NOMO-1 treated with DMSO at 0.1 percent for 48 hours (cell line): ENCODE measurements at regions not wholly inside any gene's neighbourhood (a gene's known extent, or its start where the extent isn't known, plus 50 kb on each side); places are given as distances from the start of the nearest gene placed in this dataset.
"Not testable (repeated sequence)": the region's sequence is repeated elsewhere in the genome, so short reads cannot be mapped to it uniquely, and the experiment has no call there.

ENCODE experiments used
- DNase-seq: peaks from one replicate; lab custom pipeline; 2025; ENCODE audit not compliant: unreplicated experiment; lab: John Stamatoyannopoulos, UW

GRCh38 chr18:5830902-5831301 is 64.4 kb downstream of the TMEM200C start:
- not testable (repeated sequence) for DNase-seq

DNA sequence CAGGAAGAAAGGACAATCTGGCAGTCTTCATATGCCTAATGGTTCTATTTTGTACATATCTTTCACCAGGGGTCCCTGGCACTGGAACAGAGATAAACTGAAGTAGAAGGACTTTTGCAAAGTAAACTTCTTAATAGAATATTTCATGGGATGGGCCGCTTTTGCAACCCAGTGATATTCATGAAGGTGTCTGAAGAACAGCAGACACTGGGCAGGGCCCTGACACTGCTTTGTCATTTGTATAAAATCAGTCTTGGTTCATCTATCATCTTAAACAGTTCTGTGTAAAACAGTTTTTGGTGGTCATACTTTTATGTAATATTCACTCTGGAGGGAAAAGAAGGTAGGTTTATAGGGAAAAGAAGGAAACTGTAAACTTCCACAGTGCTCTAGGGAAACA is 66.4 kb downstream of the TMEM200C start:
- DNase-seq = no peak

- no peak for DNase-seq
Observed at GRCh38 chr18:5825663-5826062, 69.7 kb downstream of the TMEM200C start.

GRCh38 chr18:5824370-5824984 is 70.8 kb downstream of the TMEM200C start:
- no peak for DNase-seq

- DNase-seq = peak; percentile 84
Observed at GRCh38 chr18:5817816-5818215, 77.5 kb downstream of the TMEM200C start.

GRCh38 chr18:5806860-5807259 is 88.5 kb downstream of the TMEM200C start:
- DNase-seq = no peak

GRCh38 chr18:5787936-5788335 is 107.4 kb downstream of the TMEM200C start:
- DNase-seq = no peak

DNA sequence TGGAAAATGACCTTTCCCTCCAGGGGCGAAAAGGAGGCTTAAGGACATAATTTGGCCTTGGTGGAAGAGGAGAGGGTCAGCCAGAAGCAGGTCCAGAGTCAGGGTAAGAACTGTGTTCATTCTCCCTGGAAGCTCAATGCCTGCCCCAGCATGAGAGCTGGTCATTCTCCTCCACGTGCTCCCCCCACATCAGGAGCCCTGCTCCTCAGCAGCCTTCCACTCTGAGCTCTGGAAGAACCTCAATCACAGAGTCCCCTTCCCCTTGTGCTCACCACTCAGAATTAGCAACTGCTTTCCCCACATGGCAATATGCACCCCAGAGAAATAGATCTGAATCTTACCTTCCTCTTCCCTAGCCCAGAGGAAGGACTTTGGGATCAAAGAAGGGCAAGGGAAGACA is 115.4 kb downstream of the TMEM200C start:
- DNase-seq = no peak

GRCh38 chr18:5772306-5773105 is 122.8 kb downstream of the TMEM200C start:
- DNase-seq = no peak

DNA sequence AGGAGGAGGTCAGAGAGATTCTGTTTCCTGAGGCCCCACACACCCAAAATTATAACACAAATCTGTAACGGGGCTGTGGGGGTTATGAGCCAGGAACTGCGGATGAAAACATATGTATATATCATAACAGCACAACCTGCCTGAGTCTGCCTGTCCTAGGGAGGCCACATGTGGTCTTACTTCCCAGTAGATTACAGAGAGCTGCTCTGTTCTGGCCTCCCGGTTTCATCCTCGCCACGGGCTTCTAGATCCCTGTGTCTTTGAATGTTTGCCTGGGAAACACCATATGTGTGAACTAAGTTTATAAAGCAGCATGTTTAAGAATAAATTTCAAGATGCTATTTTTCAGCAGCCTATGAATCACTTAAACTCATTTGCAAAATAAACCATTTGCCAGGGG is 124.0 kb downstream of the TMEM200C start:
- DNase-seq = no peak

GRCh38 chr18:5770176-5770575 is 125.1 kb downstream of the TMEM200C start:
- no peak for DNase-seq

DNA sequence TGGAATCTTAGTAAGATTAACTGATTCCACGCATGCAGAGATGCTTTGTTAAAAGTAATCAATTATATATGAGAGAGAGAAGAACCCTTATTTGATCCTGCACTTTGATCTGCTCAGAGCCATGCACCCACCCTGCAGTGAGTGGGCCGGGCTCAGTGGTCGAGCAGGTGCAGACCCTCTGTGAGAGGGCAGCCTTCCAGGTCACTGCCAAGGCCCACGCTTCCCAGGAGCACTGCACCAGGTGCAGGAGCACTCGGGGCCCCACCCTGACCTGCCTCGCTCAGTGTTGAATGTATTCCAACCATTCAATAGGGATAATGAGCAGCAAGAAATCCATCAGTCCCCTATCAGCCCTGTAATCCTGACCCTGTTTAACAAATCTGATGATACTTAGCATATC is 126.9 kb downstream of the TMEM200C start:
- DNase-seq = no peak

DNA sequence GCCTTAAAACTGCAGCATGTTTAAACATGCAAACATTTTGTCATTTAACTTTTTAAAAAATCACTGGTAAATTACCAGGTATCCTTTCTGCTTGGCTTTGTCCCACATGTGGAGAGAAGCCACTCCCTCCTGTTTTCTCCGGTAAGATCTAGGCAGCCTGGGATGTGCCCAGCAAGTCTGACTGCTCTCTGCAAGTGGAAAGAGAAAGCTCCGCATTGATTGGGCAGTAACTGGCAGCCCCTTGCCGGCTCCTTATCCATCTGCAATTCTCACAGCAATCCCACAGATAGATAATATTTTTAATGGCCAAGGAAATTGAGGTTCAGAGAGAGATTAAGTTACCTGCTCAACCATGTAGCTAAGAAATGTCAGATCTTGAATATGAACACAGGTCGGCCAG is 136.1 kb downstream of the TMEM200C start:
- no peak for DNase-seq

- no peak for DNase-seq
Observed at GRCh38 chr18:5756823-5757222, 138.5 kb downstream of the TMEM200C start.

- no peak for DNase-seq
Observed at GRCh38 chr18:5747678-5748077, 147.6 kb downstream of the TMEM200C start.

- DNase-seq = no peak
Observed at GRCh38 chr18:5746844-5747243, 148.5 kb downstream of the TMEM200C start.

DNA sequence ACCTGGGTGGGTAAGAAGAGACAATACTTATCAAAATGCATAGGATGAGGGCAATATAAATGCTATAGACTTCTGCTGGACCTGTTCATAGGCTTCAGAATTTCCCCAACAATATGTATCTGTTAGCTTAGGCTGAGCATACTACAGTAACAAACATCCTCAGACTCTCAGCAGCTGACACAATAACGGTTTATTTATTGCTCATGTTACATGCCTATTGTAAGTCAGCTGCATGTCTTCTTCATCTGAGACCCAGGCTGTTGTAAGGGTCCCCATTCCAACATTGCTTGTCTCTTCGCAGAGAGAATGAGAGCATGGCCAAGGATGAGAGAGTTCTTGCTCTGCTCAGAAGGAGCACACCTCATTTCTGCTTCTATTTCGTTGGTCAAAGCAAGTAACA is 150.7 kb downstream of the TMEM200C start:
- no peak for DNase-seq

DNA sequence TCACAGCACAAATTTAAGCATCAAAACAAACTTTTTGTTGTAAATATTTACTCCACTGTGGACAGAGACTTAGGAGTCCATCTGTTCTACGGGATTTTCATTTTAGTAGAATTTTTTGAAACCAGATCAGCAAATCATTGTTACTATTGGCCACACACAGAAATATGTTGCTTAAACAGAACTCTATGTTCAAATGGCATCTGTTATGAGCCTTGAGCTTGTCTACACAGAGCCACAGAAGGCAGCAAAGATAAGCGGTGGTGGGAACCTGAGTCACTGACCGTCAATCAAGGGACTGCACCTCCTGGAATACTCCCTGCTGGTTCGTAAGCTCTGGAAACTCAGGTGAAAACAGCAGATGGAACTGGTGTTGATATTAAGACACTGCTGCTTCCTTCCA is 156.8 kb downstream of the TMEM200C start:
- DNase-seq = no peak

DNA sequence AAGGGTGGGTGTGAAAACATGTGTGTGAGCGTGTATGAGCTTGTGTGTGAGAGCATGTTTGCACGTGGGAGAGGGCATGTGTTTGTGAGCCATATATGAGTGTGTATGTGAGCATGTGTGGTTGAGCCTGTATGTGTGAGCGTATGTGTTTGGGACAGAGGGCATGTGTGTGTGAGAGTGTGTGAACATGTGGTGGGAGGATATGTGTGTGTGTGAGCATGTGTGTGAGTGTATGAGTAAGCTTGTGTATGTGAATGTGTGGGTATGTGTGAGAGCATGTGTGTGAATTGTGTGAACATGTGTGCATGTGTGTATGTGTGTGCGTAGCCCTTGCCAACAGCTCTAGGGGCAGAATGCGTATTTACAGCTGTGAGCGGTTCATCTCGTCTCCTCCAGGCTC is 163.0 kb downstream of the TMEM200C start:
- DNase-seq = no peak

DNA sequence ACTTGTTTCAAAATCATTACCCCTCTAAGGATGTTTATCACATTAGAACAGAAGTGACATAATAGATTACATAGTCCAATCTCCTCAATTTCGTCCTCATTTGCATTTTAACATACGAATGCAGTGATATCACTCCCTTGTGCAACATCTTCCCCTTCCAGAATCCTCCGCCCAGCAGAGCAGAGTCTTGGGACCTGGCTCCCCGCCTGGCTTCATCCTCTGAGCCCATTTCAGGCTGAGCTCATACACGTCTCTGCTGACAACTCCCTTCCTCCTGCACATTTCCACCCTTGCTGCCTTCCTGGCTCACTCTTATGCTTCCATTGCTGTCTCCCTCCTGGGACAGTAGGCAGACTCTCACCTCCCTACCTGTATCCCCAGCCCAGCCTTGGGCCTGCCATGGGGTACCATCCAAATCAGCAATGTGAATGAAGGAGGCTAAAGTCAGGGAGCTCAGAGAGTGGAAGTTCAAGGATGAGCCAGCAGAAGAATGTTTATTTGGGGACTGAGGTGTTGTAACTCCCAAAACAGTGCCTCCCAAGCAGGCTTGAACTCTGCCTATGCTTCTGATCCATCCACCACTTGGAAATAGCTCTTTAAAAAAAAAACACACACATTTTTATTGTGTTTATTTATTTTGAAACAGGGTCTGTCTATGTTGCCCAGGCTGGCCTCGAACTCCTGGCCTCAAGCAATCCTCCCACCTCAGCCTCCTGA is 165.2 kb downstream of the TMEM200C start:
- DNase-seq = no peak

DNA sequence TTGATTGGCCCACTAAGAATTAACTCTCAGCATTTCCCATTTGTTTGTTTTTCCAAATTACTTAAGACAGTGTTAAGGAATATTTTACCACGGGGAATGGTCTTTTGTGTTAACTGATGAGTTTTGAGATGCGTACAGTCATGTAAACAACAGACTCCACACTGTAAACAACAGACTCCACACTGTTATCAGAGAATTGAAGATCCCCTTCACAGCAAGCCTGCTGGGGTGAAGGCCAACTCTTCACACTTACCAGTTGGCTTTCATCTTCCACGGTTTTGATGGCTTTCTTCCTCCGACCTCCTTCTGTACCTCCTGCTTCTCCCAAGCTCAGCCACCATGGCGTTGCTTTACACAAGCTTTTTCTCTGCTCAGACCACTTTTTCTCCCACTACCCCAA is 166.8 kb downstream of the TMEM200C start:
- DNase-seq = no peak

- no peak for DNase-seq
Observed at GRCh38 chr18:5726011-5726410, 169.3 kb downstream of the TMEM200C start.
